ENCODE measurements at regions not wholly inside any gene's neighbourhood (a gene's known extent, or its start where the extent isn't known, plus 50 kb on each side); places are given as distances from the start of the nearest gene placed in this dataset.

- intact Hi-C loops (cut with micrococcal nuclease; ENCODE audit: unreplicated experiment) = loop anchor here (10.0 kb wide), 1 partner anchor 1357 kb away; no protein-coding TSS in a partner anchor
- no peaks in the 10 kb centered on the region for H3K9me3 ChIP-seq (ENCODE audit: control insufficient read depth, insufficient read depth, low read depth, low read length)
- TF ChIP-seq CTCF (IDR thresholded peaks at IDR 0.05) (no peak), REST (IDR thresholded peaks at IDR 0.05; ENCODE audit: insufficient read depth in 1 of 2, low read depth in 2 of 2, low read length in 1 of 2) (no peak), POLR2AphosphoS5 (IDR thresholded peaks at IDR 0.05; ENCODE audit: low read depth, low read length) (no peak)
- H3K36me3 ChIP-seq (ENCODE audit: control insufficient read depth, insufficient read depth, low read length) = no peaks in the 10 kb centered on the region
- no TSS peak for BruUV-seq (replicated peaks)
- ATAC-seq (no peak), DNase-seq (ENCODE audit: low read depth, low spot score) (no peak)
- in situ Hi-C loops (cut with HindIII; ENCODE audit: low pct_unique_long_range_greater_than_20kb, low sequenced_read_pairs) = no loop called here
- no peak overlapping the region for H3K4me3 ChIP-seq (ENCODE audit: low read depth in 2 of 2, low read length in 2 of 2)
- ChIA-PET CTCF (no interaction called here), POLR2A (no interaction called here)
- H3K27ac ChIP-seq (ENCODE audit: low read length) = no peak overlapping the region
- H3K4me1 ChIP-seq (ENCODE audit: control insufficient read depth, insufficient read depth, low read length) = no peaks in the 10 kb centered on the region
- no peaks in the 10 kb centered on the region for H3K27me3 ChIP-seq (ENCODE audit: control insufficient read depth, insufficient read depth, low read length)
Measured at GRCh38 chr13:74021505-74021904, 112.7 kb downstream of the KLF12 start.

- H3K27ac ChIP-seq (ENCODE audit: low read length) = no peak overlapping the region
- H3K36me3 ChIP-seq (ENCODE audit: control insufficient read depth, insufficient read depth, low read length) = no peaks in the 10 kb centered on the region
- H3K9me3 ChIP-seq (ENCODE audit: control insufficient read depth, insufficient read depth, low read depth, low read length) = no peaks in the 10 kb centered on the region
- no peaks in the 10 kb centered on the region for H3K4me1 ChIP-seq (ENCODE audit: control insufficient read depth, insufficient read depth, low read length)
- intact Hi-C loops (cut with micrococcal nuclease; ENCODE audit: unreplicated experiment) (no loop called here), in situ Hi-C loops (cut with HindIII; ENCODE audit: low pct_unique_long_range_greater_than_20kb, low sequenced_read_pairs) (no loop called here)
- no TSS peak for BruUV-seq (replicated peaks)
- ATAC-seq (no peak), DNase-seq (ENCODE audit: low read depth, low spot score) (no peak)
- TF ChIP-seq SIN3A (IDR thresholded peaks at IDR 0.05; ENCODE audit: borderline replicate concordance, insufficient read depth, low read depth, low read length) (no peak), TCF7L2 (IDR thresholded peaks at IDR 0.05; ENCODE audit: low read depth, low read length) (no peak), POLR2AphosphoS5 (IDR thresholded peaks at IDR 0.05; ENCODE audit: low read depth, low read length) (no peak), CTCF (IDR thresholded peaks at IDR 0.05) (no peak), REST (IDR thresholded peaks at IDR 0.05; ENCODE audit: insufficient read depth in 1 of 2, low read depth in 2 of 2, low read length in 1 of 2) (no peak)
- ChIA-PET POLR2A (no interaction called here), CTCF (no interaction called here)
- no peak overlapping the region for H3K4me3 ChIP-seq (ENCODE audit: low read depth in 2 of 2, low read length in 2 of 2)
- H3K27me3 ChIP-seq (ENCODE audit: control insufficient read depth, insufficient read depth, low read length) = no peaks in the 10 kb centered on the region
Measured at GRCh38 chr13:74018062-74018431, 116.2 kb downstream of the KLF12 start.
